ENCODE measurements at regions not wholly inside any gene's neighbourhood (a gene's known extent, or its start where the extent isn't known, plus 50 kb on each side); places are given as distances from the start of the nearest gene placed in this dataset.

DNA sequence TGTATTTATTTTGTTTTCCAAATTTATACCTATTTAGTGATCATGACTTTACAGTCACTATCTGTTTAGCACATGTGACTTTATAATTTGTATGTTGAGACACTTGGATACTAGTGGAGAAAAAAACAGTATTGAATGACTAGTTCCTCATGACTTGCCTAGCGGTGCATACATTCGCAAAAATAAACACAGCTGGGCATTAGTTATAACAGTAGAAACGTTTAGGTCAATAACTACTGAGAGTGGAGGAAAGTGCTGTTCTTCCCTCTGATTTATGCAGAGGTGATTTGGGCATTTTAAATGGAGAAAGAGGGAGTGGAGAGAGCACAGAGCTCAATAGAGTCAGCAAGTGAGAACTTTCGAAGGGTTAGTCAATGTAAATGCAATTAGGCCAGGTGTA is 1679.0 kb upstream of the B3GALT2 start:
- TF ChIP-seq TAF1 (IDR thresholded peaks at IDR 0.05; ENCODE audit: borderline replicate concordance, insufficient read depth, low read length) = no peak
- no peak for TF ChIP-seq FOXP2 (optimal IDR thresholded peaks at IDR 0.05; ENCODE audit: borderline replicate concordance, extremely low read depth, extremely low read length, insufficient read depth)
- no peak for TF ChIP-seq POLR2AphosphoS5 (IDR thresholded peaks at IDR 0.05; ENCODE audit: low read depth, low read length)
- no peak for TF ChIP-seq SIN3A (IDR thresholded peaks at IDR 0.05; ENCODE audit: borderline replicate concordance, insufficient read depth, low read length)
- TF ChIP-seq, protein P1, sequence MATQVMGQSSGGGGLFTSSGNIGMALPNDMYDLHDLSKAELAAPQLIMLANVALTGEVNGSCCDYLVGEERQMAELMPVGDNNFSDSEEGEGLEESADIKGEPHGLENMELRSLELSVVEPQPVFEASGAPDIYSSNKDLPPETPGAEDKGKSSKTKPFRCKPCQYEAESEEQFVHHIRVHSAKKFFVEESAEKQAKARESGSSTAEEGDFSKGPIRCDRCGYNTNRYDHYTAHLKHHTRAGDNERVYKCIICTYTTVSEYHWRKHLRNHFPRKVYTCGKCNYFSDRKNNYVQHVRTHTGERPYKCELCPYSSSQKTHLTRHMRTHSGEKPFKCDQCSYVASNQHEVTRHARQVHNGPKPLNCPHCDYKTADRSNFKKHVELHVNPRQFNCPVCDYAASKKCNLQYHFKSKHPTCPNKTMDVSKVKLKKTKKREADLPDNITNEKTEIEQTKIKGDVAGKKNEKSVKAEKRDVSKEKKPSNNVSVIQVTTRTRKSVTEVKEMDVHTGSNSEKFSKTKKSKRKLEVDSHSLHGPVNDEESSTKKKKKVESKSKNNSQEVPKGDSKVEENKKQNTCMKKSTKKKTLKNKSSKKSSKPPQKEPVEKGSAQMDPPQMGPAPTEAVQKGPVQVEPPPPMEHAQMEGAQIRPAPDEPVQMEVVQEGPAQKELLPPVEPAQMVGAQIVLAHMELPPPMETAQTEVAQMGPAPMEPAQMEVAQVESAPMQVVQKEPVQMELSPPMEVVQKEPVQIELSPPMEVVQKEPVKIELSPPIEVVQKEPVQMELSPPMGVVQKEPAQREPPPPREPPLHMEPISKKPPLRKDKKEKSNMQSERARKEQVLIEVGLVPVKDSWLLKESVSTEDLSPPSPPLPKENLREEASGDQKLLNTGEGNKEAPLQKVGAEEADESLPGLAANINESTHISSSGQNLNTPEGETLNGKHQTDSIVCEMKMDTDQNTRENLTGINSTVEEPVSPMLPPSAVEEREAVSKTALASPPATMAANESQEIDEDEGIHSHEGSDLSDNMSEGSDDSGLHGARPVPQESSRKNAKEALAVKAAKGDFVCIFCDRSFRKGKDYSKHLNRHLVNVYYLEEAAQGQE (IDR thresholded peaks at IDR 0.05; ENCODE audit: insufficient read depth in 1 of 2, low read depth in 2 of 2, low read length in 2 of 2) = no peak

DNA sequence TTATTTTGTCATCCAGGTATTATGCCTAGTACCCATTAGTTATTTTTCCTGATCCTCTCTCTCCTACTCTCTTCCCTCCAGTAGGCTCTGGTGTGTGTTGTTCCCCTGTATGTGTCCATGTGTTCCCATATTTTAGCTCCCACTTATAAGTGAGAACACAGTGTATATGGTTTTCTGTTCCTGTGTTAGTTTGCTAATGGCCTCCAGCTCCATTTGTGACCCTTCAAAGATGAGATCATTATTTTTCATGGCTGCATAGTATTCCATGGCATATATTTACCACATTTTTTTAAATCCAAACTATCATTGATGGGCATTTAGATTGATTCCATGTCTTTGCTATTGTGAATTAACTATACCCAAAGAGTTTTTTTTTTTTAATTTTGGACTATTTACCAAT is 1675.7 kb upstream of the B3GALT2 start:
- TF ChIP-seq, protein P1 (IDR thresholded peaks at IDR 0.05; ENCODE audit: insufficient read depth in 1 of 2, low read depth in 2 of 2, low read length in 2 of 2) = no peak
- TF ChIP-seq SIN3A (IDR thresholded peaks at IDR 0.05; ENCODE audit: borderline replicate concordance, insufficient read depth, low read length) = no peak
- TF ChIP-seq TAF1 (IDR thresholded peaks at IDR 0.05; ENCODE audit: borderline replicate concordance, insufficient read depth, low read length) = no peak
- TF ChIP-seq FOXP2 (optimal IDR thresholded peaks at IDR 0.05; ENCODE audit: borderline replicate concordance, extremely low read depth, extremely low read length, insufficient read depth) = no peak
- TF ChIP-seq POLR2AphosphoS5 (IDR thresholded peaks at IDR 0.05; ENCODE audit: low read depth, low read length) = no peak

DNA sequence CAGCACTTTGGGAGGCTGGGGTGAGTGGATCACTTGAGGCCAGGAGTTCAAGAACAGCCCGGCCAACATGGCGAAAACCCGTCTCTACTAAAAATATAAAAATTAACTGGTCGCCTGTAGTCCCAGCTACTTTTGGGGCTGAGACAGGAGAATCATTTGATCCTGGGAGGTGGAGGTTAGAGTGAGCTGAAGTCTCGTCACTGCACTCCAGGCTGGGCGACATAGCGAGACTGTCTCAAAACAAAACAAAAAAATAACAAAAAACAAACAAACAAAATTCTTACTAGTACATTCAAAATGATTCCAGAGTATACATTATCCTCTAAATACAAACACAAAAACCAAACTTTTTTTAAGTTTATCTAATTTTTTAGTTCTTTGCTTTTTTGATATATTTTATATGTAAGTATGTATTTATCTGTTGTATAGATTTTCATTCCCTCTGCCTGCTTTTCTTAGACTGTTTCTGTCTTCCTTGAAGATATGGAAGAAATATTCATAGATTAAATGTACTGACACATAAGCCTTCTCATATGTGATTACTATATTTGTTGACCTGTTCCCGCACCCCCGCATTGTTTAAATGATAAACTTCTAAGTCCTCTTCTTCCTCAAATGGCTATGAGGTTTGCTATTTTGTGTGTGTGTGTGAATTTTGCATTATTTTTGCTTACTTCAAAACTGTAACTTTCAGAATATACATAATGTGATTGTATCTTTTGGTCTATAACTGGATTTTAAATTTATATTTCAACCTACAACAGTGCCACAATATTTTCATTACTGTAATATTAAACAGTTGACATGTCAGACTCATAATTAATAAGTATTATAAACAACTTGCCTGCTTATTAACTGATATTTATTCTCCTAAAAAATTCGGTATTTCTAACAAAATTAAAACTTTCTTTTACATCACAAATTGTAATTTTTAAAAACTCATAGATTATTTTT is 1674.1 kb upstream of the B3GALT2 start:
- TF ChIP-seq TAF1 (IDR thresholded peaks at IDR 0.05; ENCODE audit: borderline replicate concordance, insufficient read depth, low read length) = no peak
- TF ChIP-seq, protein P1 (IDR thresholded peaks at IDR 0.05; ENCODE audit: insufficient read depth in 1 of 2, low read depth in 2 of 2, low read length in 2 of 2) = no peak
- no peak for TF ChIP-seq FOXP2 (optimal IDR thresholded peaks at IDR 0.05; ENCODE audit: borderline replicate concordance, extremely low read depth, extremely low read length, insufficient read depth)
- TF ChIP-seq POLR2AphosphoS5 (IDR thresholded peaks at IDR 0.05; ENCODE audit: low read depth, low read length) = no peak
- no peak for TF ChIP-seq SIN3A (IDR thresholded peaks at IDR 0.05; ENCODE audit: borderline replicate concordance, insufficient read depth, low read length)

DNA sequence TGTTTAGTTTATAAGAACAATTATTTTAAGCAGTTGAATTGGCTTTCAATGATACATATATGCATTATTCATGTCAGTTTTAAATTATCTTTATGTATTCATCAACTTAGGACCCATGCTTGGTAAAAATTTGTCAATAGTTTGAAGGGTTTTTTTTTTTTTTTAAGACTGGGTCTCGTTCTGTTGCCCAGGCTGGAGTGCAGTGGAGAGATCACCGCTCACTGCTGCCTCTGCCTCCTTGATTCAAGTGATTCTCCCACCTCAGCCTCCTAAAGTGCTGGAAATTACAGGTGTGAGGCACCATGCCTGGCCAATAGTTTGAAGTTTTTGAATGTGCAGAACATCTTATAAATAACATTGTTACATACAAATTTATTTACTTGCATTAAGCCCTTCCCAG is 1671.0 kb upstream of the B3GALT2 start:
- TF ChIP-seq SIN3A (IDR thresholded peaks at IDR 0.05; ENCODE audit: borderline replicate concordance, insufficient read depth, low read length) = no peak
- TF ChIP-seq, protein P1 (IDR thresholded peaks at IDR 0.05; ENCODE audit: insufficient read depth in 1 of 2, low read depth in 2 of 2, low read length in 2 of 2) = no peak
- TF ChIP-seq TAF1 (IDR thresholded peaks at IDR 0.05; ENCODE audit: borderline replicate concordance, insufficient read depth, low read length) = no peak
- no peak for TF ChIP-seq POLR2AphosphoS5 (IDR thresholded peaks at IDR 0.05; ENCODE audit: low read depth, low read length)
- TF ChIP-seq FOXP2 (optimal IDR thresholded peaks at IDR 0.05; ENCODE audit: borderline replicate concordance, extremely low read depth, extremely low read length, insufficient read depth) = no peak
